ENCODE measurements at regions not wholly inside any gene's neighbourhood (a gene's known extent, or its start where the extent isn't known, plus 50 kb on each side); places are given as distances from the start of the nearest gene placed in this dataset.

DNA sequence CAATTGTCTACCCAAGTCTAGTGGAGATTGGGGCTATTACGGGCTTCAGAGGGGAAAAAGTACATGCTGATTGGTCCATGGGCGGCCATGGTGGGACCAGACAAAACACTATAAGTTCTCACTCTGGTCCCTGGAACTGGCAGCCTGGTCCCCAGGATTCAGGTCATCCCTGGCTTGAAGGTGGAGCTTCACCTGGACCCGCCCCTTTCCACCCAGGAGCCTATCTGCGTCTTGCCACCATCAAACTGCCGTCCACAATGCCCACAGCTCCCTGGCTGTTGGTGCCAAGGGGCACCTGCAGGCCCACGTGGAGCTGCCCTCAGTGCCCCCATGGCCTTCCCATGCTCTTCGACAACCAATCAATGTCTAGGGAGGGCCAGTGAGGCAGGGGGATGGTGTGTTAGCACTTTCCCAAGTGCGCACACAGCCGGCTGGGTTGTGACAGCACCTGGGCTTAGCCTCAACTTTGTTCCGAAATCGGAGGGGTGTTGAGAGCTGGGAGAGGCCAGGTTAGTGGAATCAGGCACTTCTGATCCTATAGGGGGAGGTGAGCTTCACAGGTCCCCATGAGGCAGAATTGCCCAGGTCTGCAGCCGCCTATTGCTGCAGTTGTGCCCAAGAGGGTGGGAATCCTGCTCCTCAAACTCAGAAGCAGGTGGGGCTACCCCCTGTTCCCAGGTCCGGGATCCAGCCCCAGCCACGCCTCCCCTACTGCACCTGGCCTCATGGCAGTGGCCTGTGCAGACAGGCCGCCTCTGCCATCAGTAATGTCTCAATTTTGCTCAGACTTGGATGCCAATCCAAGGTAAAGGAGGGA lies 1369.4 kb upstream of the PRMT6 start:
- TF ChIP-seq, protein P1, sequence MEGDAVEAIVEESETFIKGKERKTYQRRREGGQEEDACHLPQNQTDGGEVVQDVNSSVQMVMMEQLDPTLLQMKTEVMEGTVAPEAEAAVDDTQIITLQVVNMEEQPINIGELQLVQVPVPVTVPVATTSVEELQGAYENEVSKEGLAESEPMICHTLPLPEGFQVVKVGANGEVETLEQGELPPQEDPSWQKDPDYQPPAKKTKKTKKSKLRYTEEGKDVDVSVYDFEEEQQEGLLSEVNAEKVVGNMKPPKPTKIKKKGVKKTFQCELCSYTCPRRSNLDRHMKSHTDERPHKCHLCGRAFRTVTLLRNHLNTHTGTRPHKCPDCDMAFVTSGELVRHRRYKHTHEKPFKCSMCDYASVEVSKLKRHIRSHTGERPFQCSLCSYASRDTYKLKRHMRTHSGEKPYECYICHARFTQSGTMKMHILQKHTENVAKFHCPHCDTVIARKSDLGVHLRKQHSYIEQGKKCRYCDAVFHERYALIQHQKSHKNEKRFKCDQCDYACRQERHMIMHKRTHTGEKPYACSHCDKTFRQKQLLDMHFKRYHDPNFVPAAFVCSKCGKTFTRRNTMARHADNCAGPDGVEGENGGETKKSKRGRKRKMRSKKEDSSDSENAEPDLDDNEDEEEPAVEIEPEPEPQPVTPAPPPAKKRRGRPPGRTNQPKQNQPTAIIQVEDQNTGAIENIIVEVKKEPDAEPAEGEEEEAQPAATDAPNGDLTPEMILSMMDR (IDR thresholded peaks at IDR 0.05; ENCODE audit: borderline replicate concordance, control extremely low read depth, extremely low read depth, insufficient read depth, missing control alignments) = no peak
- DNase-seq (ENCODE audit: low spot score) = no peak
- in situ Hi-C loops (cut with MboI; ENCODE audit: low sequenced_read_pairs, unreplicated experiment) = no loop called here

DNA sequence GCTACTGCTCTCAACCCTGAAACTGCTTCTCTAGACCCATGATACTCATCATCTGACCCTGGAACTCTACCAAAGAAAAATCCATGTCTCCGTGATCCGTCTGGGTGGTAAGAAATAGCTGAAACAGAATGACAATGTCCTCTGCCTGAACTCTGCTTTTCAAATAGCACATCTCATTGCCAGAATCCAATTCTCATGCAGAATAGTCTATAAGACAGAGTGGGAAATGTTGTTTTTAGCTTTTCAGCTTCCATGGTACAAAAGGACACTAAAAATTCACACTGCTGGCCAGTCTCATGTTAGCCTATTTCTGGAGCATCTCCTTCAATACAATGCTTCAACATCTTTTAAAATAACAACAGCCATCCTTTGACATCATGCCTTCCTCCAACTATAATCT lies 1355.8 kb upstream of the PRMT6 start:
- no peak for DNase-seq (ENCODE audit: low spot score)

DNA sequence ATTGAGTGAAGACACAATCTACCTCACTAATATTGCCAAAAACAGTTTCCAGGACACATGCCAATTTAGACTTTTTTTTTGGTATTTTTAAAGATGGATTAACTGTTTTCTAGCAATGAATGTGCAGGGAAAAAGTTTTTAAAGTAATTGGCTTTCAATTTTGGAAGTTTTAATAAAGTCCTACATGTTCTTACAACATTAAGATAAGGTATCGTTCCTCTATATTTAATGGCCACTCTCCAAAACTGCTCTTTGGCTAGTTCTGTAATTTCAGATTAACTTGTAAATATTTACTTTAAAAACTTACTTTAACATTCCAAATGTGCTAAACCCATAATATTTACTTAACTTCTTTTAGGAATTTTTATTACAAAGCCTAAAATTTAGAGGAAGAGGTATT lies 1332.2 kb upstream of the PRMT6 start:
- no peak for DNase-seq (ENCODE audit: low spot score)
- in situ Hi-C loops (cut with MboI; ENCODE audit: low sequenced_read_pairs, unreplicated experiment) = no loop called here
- TF ChIP-seq, protein P1 (IDR thresholded peaks at IDR 0.05; ENCODE audit: borderline replicate concordance, control extremely low read depth, extremely low read depth, insufficient read depth, missing control alignments) = no peak

More for the DNA sequence above, 1355.8 kb upstream of the PRMT6 start:
- TF ChIP-seq, protein P1 (IDR thresholded peaks at IDR 0.05; ENCODE audit: borderline replicate concordance, control extremely low read depth, extremely low read depth, insufficient read depth, missing control alignments) = no peak
- in situ Hi-C loops (cut with MboI; ENCODE audit: low sequenced_read_pairs, unreplicated experiment) = no loop called here

DNA sequence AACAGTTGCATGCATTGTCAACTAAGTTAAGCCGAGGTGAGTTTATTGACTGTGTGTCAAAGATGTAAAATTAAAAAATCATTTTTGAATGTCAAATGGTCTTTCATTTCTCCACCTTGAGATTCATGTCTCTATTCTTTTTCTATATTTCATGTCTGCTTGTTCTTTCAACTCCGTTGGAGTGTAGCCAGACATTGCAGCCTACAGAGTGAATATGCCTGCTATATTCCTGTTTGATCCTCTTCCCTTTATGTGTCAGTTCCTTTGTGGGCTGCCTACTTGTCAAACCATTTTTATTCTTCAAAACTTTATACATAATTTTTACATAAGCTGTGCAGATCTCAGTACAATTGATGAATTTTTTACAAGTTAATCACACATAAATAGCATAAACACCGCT lies 1325.8 kb upstream of the PRMT6 start:
- no peak for DNase-seq (ENCODE audit: low spot score)
- in situ Hi-C loops (cut with MboI; ENCODE audit: low sequenced_read_pairs, unreplicated experiment) = no loop called here
- TF ChIP-seq, protein P1 (IDR thresholded peaks at IDR 0.05; ENCODE audit: borderline replicate concordance, control extremely low read depth, extremely low read depth, insufficient read depth, missing control alignments) = no peak

DNA sequence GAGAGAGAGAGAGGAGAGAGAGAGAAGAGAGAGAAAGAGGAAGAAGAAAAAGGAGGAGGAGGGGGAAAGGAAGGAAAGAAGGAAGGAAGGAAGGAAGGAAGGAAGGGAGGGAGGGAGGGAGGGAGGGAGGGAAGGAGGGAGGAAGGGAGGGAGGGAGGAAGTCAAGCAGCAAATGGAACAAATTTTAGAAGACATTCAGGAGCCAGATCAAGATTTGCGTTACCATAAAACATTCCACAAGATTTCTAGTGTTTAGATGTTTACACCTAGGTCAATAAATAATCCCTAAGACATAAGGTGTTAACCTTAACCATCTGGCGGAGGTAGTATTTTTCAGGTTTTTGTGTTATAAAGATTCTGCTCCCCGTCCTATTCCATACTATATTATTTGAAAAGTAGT lies 1320.1 kb upstream of the PRMT6 start:
- in situ Hi-C loops (cut with MboI; ENCODE audit: low sequenced_read_pairs, unreplicated experiment) = no loop called here
- TF ChIP-seq, protein P1 (IDR thresholded peaks at IDR 0.05; ENCODE audit: borderline replicate concordance, control extremely low read depth, extremely low read depth, insufficient read depth, missing control alignments) = no peak
- no peak for DNase-seq (ENCODE audit: low spot score)

DNA sequence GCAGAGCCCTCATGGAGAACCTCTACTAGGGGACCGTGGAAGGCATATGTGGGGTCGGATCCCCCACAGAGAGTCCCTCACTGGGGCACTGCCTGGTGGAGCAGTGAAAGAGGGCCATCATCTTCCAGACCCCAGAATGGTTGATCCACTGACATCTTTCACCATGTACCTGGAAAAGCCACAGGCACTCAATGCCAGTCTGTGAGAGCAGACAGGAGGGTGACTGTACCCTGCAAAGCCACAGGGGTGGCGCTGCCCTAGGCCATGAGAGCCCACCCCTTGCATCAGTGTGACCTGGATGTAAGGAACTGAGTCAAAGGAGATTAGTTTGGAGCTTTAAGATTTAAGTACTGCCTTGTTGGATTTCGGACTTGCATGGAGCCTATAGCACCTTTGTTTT lies 1276.7 kb upstream of the PRMT6 start:
- in situ Hi-C loops (cut with MboI; ENCODE audit: low sequenced_read_pairs, unreplicated experiment) = loop anchor here (25.0 kb wide), 1 partner anchor 992 kb away; no protein-coding TSS in a partner anchor
- TF ChIP-seq, protein P1 (IDR thresholded peaks at IDR 0.05; ENCODE audit: borderline replicate concordance, control extremely low read depth, extremely low read depth, insufficient read depth, missing control alignments) = no peak
- DNase-seq (ENCODE audit: low spot score) = no peak

All from GM13976 (cell line).